IPS-18c (cell line): ENCODE measurements at regions not wholly inside any gene's neighbourhood (a gene's known extent, or its start where the extent isn't known, plus 50 kb on each side); places are given as distances from the start of the nearest gene placed in this dataset.
"Not testable (repeated sequence)": the region's sequence is repeated elsewhere in the genome, so short reads cannot be mapped to it uniquely, and the experiment has no call there.

Experiments
- H3K4me3 ChIP-seq: 2 replicates; pipeline ENCODE4 v1.7.0; 2013; ENCODE audit warnings: low read depth, mild to moderate bottlenecking, low read length, moderate library complexity; ENCODE audit not compliant: insufficient read depth
- H3K9me3 ChIP-seq: one replicate; pipeline ENCODE4 v1.6.1; 2013; ENCODE audit warnings: mild to moderate bottlenecking, low read length, moderate library complexity; ENCODE audit not compliant: control insufficient read depth, insufficient read depth

DNA sequence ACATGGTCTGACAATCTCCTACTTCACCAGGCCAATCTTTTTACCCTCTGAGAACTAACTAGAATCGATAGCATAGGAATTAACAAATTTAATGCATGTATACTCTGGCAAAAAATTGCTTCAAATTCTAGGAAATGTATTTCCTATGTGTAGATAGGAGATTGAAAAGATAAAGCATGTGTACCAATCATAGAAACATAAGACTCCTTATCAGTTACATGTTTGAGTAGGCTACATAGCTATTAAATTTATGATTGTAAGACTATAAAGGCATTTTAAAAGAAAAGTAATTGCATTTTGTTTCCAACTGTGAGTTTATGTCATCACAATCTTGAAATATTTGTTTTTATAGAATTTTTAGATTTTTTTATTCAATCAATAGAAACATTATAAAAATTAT is 196.6 kb upstream of the HEY2 start:
- no peaks in the 10 kb centered on the region for H3K9me3 ChIP-seq
- H3K4me3 ChIP-seq = no peak overlapping the region

DNA sequence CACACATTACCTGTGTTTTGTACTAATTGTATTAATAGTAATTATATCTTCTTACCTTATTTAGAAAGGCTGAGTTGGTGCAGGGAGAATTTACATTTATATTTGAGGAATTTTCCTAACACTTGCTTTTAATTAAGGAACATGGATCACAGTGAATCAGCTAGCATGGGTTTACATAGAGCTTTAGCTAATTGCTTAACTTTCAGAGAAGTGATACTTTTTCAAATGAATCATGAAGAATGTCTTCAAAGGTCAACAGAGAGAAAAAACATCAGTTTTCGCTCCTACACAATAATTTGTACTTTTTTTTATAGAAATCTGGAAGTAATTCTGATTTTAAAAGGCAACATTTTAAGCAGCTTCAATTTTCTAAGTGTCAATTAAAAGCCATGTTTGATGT is 195.0 kb upstream of the HEY2 start:
- H3K4me3 ChIP-seq = no peak overlapping the region
- no peaks in the 10 kb centered on the region for H3K9me3 ChIP-seq

DNA sequence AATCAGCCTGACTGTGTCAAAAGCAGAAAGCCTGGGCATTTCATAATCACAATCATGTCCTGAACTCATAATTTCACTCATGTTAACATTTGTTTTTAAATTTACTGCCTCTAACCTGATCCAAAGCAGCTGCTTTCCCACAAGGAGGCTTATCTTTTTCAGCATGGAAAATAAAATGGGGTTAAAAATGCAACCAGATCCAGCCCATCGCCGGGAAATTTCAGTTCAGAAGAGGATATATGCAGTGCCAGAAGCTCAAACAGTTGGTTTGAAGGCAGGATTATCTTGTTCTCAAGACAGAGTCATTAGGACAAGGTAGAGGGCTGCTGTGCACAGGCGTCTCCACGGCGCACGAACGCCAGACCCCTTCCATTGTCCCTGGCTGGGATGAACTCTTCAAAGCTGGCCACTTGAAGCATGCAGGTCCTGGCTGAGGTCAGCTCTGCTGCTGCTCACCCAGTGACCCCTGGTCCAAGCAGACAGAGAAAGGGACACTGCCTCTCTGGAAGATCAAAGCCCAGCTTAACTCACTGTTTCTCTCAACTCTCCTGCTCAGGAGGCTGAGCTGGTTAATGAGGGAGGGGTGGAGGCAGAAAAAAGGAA is 191.1 kb upstream of the HEY2 start:
- H3K9me3 ChIP-seq = no peaks in the 10 kb centered on the region
- no peak overlapping the region for H3K4me3 ChIP-seq

DNA sequence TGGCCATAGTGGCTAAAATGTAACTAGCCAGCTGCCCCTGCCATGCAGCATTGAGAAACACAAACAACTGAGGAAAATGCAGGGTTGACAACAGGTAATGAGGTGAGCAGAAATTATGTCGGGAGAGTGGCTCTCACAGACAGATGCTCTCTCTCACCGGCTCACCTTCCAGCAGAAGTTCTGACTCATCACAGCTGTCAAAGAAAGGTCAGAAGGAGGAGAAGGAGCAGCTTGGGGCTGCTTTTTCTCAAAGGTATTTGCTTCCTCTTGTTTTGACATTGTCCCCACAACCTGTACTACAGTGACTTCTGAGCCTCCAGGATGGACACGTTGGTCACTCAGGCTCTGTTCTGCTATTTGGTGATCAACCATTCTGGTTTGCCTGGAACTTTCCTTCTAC is 190.5 kb upstream of the HEY2 start:
- no peaks in the 10 kb centered on the region for H3K9me3 ChIP-seq
- H3K4me3 ChIP-seq = no peak overlapping the region

DNA sequence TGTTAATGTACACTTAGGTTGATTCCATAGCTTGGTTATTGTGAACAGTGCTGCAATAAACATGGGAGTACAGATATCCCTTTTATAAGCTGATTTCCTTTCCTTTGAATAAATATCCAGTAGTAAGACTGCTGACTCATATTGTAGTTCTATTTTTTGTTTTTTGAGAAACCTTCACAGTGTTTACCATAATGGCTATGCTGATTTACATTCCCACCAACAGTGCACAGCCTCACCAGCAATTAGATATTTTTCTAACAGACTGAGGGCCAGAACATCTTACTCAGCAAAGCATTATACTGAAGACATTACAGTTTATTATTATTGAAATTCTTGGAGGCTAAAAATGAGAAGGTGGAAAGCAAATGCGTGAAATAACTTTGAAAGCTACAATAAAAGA is 187.3 kb upstream of the HEY2 start:
- Histone ChIP-seq H3K4me3 (no peak overlapping the region), H3K9me3 (no peaks in the 10 kb centered on the region)

DNA sequence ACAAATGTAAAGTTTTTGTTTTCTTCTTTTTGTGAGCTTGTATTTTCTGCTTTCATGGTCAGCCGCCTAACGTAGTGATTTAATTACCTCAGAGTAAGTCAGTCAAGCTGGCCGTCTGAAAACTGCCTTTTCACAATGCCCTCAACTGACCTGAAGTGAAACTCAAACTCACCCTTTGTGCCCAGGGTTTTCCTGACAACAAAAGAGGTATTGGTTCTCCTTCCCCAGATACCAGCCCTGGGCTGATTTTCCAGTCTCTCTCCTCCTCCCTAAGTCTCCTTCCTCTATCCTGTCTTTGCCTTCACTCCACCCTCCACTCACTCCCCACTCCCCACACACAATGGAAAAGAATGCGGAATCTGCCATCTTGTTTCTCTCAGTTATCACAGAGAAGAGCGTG is 184.5 kb upstream of the HEY2 start:
- no peak overlapping the region for H3K4me3 ChIP-seq
- no peaks in the 10 kb centered on the region for H3K9me3 ChIP-seq

DNA sequence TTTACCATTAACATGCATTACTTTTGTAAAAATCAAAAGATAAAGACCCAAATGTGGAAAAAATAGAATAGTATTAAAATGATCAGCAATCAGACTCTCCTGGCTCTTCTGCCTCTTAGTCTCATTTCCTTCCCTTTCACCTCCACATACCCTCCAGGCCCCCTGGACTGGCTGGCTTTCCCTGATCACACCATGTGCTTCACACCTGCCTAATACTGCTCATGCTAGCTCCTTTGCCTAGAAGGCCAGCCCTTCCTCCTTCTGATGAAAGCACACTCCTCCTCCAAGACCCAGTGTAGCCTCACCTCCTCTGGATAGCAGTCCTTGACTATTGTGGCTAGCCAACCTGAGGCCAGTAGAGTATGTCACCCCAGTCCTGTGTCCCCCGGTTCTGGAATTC is 182.0 kb upstream of the HEY2 start:
- Histone ChIP-seq H3K4me3 (no peak overlapping the region), H3K9me3 (no peaks in the 10 kb centered on the region)

DNA sequence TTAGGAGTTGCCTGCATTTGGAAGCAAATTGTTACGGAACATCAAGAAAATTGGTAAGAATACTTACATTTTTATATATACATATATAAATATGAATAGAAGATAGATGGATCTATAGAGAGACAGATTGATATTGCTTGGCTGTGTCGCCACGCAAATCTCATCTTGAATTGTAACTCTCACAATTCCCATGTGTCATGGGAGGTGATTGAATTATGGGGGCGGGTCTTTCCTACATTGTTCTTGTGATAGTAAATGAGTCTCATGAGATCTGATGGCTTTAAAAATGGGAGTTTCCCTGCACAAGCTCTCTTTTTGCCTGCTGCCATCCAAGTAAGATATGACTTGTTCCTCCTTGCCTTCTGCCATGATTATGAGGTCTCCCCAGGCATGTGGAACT is 180.8 kb upstream of the HEY2 start:
- H3K9me3 ChIP-seq = no peaks in the 10 kb centered on the region
- H3K4me3 ChIP-seq = no peak overlapping the region

DNA sequence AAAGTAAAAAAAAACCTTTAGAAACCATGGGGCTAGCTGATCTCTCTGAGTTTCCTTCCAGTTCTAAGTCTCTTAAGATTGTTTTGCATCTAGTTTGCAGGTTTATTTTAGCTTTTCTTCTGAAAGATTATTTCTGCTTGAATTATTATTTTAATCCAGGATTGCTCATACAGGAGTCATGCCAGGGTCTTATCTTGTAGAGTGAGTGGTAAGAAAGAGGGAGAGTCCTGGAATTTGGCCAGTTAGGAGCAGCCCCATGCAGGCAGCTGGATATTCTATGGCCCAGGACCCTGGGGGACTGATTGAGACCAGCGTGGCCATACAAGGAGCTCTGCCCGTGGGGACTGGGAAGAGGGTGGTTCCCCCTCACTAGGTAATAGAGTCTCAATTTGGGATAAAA is 178.9 kb upstream of the HEY2 start:
- H3K4me3 ChIP-seq = no peak overlapping the region
- no peaks in the 10 kb centered on the region for H3K9me3 ChIP-seq

DNA sequence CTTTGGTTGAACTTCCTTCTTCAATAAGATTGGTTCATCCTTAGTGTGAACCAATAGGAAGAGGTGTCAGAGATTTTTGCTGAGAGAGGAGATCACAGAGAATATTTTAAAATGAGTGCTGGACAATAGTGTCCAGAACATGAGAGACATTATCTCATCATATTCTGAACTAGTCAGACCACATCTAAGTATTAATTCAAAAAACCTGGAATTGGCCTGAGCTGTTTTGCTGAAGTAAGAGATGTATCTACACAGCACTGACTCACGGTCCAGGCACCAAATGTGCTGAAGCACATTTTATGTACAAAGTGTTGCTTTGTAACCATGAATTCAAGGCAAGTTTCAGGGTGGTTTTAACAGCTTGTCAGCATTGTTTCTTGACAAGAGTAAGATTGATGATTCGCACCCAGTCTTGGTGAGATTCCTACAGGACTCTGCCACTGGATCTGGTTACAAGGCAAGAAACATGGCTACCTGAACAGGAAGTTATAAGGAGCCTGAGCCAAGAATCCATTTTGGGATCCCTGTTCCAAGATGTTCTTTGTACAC is 178.2 kb upstream of the HEY2 start:
- Histone ChIP-seq H3K4me3 (no peak overlapping the region), H3K9me3 (no peaks in the 10 kb centered on the region)

DNA sequence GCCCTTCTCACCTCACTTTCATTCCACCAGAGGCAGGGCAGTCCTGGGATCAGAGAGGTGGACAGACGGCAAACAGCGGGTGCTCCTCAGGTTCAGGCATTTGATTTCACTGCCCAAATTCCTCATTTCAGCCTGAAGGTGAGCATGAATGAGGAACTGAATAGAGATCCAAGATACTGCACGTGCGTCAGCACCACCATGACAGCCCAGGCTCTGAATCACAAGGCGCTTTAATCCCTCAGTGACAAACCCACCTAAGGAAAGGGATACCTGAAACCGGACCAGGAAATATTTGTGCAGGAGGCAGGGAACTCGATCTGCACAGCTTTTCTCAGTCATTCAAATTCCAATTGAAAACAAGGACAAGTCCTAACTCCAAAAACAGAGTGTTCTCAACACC is 174.8 kb upstream of the HEY2 start:
- Histone ChIP-seq H3K4me3 (no peak overlapping the region), H3K9me3 (peaks cover 2% of the 10 kb centered on the region)

DNA sequence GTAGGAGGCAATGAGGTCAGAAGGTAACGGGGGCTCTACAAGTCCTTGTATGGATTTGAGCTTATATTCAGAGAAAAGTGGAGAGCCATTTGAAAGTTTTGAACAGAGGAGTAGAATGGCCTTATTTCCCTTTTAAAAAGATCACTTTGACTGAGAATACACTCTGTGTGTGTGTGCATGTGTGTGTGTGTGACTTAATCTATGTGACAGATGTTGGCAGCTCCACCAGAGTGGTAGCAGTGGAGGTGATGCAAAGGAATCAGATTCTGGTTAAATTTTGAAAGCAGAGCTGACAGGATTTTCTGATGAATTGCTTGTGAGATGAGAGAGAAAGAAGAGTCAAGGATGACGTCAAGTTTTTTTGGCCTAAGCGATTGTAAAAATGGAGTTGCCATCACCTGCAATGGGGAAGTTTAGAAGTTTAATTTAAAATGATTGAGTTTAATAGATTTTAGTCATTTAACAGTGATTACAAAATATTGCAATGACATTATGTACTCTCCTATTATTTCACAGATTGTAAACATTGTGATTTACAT is 172.2 kb upstream of the HEY2 start:
- Histone ChIP-seq H3K4me3 (no peak overlapping the region), H3K9me3 (peaks cover 2% of the 10 kb centered on the region)

DNA sequence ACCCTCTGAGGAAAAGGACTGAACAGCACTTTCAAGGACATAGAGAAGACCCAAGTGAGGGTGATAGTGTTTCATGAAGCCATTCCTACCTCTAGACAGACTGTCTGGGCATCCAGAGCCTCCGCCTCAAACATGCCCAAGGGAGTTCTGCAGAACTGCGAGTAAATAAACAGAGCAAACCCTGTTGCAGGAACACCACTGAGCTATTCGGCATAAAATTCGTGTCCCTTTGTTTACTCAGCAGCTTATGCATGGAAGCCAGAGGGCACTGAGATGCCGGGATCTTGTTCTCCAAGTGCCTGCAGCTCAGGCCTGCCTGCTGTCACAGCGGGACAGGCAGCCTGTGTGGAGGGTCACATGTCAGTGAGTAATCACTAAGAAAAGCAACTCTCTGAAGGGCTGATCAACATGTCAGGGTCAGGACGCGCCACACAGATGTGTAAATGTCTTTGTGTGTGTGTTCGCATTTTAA is 164.9 kb upstream of the HEY2 start:
- H3K9me3 ChIP-seq = no peaks in the 10 kb centered on the region
- H3K4me3 ChIP-seq = no peak overlapping the region

DNA sequence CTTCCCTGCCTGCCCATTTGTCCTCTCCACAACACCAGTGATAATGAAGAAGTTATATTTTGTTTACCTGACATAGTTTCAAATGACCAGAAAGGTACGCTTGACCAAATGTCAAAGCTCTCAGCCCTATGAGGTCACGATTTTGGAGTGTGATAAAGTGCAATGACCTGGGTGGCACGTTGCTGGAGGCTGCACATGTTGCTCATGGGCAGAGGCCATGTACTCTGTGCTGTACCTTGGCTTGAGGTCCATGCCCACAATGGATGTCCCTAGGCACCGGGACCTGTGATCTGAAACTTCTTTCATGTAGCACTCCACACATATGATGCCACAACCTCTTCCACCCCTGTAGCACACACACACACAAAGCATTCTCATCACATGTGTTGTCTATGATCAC is 164.0 kb upstream of the HEY2 start:
- Histone ChIP-seq H3K4me3 (no peak overlapping the region), H3K9me3 (no peaks in the 10 kb centered on the region)

DNA sequence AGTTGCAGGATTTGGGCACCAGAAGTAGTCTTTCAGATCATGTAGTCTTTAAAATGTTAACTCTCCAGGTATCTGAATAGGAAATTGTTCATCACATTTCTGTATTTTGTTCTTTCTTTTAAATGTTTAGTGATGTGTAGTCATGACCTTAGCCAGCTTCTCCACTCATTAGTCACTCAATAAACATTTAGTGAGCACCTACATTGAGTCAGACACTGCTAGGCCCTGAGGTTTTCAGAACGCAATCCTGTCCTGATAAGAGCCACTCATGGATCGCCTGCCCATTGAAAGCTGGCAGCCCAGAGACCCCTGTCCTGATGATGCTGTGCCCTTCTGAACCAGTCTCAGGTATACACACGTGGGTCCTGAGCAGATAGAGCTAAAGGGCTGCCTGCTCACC is 163.4 kb upstream of the HEY2 start:
- H3K4me3 ChIP-seq = no peak overlapping the region

DNA sequence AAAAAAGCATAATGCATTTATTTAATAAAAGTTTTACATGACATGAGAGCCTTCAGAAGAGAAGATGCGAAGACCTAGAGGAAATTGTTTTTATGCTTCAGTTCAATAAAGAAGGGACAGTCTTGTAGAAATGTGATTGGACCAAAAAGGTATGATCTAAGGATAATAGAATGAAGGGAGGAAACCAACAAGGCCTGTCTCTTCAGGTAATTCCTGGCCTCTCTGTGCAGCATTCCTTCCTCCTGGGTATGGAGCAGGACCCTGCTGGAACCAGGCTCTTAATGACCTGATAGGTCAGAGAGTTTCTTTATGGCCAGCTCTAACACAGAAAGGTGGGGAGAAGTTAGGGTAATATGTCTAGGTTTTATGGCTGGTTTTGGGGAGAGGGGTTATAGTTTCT is 162.8 kb upstream of the HEY2 start:
- Histone ChIP-seq H3K9me3 (no peaks in the 10 kb centered on the region), H3K4me3 (no peak overlapping the region)

More for the DNA sequence above, 163.4 kb upstream of the HEY2 start:
- no peaks in the 10 kb centered on the region for H3K9me3 ChIP-seq

DNA sequence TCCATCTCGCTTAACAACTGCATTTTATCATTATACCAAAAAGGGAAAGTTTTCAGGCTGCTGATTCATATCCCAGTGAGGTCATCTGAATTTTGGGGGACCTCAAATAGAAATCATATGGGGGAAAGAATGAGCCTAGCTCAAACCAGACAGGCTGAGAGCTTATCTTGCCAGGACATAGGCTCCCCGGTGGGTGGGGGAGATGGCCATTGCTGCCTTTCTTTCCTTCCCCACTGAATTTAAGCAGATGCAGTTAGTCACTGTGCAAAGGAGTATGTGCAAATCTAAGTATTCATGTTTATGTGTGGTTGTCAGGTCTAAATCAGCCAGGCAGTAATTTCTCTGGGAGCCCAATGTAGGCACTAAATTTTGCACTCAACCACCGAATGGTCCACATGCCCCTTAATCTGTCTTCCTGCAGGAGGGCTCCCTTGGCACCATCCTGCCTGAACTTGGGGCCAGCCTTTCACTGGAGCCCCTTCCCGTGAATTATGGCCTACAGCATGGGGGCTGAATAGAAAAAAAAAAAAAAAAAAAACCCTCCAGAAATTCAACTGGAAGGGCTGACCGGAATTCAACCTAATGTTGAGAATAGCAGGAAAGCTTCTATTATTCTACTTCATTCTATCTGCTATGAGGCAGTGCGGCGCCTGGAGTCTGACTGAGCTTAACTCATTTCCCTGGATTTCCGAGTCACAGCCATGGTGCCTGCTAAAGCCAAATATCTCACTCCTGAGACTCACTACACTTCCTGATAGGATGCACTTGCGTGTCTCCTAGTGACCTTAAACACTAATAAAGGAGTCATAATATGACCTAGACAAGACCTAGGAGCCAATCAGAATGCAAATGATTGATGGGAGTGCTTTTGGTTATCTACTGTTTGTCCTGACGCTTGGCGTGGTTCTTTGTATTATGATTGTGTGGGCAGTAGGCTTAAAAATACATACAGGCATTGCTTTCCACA is 161.5 kb upstream of the HEY2 start:
- no peak overlapping the region for H3K4me3 ChIP-seq

DNA sequence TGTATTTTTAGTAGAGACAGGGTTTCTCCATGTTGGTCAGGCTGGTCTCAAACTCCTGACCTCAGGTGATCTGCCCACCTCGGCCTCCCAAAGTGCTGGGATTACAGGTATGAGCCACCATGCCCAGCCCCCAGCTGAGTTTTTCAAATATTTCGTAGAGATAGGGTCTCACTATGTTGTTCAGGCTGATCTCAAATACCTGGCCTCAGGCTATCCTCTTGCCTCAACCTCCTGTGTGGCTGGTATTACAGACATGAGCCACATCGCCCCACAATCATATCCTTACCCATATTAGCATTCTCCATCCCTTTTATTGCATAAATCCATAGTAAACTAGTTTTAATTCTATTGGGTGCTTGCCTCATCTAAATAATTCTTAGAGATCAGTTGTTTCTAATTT is 157.6 kb upstream of the HEY2 start:
- not testable (repeated sequence) for H3K4me3 ChIP-seq, H3K9me3 ChIP-seq

More for the DNA sequence above, 161.5 kb upstream of the HEY2 start:
- H3K9me3 ChIP-seq = no peaks in the 10 kb centered on the region
